H1 (cell line): ENCODE measurements at regions not wholly inside any gene's neighbourhood (a gene's known extent, or its start where the extent isn't known, plus 50 kb on each side); places are given as distances from the start of the nearest gene placed in this dataset.

ENCODE experiments used
- CTCF ChIA-PET: fragments of 300-600 bp; sonication (Branson Sonifier 250); formaldehyde crosslinking; loops from one replicate; lab custom pipeline; 2021; ENCODE audit not compliant: partially characterized antibody; lab: Charles Lee
- POLR2A ChIA-PET: fragments of 300-600 bp; sonication (Branson Sonifier 250); formaldehyde crosslinking; loops from one replicate; lab custom pipeline; 2021; ENCODE audit warnings: inconsistent platforms; ENCODE audit not compliant: partially characterized antibody; lab: Charles Lee
- DNase-seq, 2 experiments: peaks; one replicate each; pipeline versions ENCODE4 v3.0.0 to v3.0.0-alpha.2; 2010 to 2022; ENCODE audit warnings: low spot score in 2 of 2, low read depth in 1 of 2, mixed read lengths in 1 of 2
- FAIRE-seq: peaks from 2 replicates; lab custom pipeline; 2011; peaks lifted over from hg19 to GRCh38; lab: Jason Lieb, UNC
- H2AFZ ChIP-seq: 2 replicates; pipeline ENCODE4 v1.8.1; 2012; ENCODE audit warnings: low read length, inconsistent platforms
- H2AK5ac ChIP-seq: 2 replicates; pipeline ENCODE4 v1.6.1; 2013; ENCODE audit warnings: low read depth, low read length
- H2BK120ac ChIP-seq: replicated peaks from 2 replicates; pipeline ENCODE3; 2013; ENCODE audit warnings: low read depth, low read length, inconsistent platforms
- H2BK12ac ChIP-seq: 2 replicates; pipeline ENCODE4 v1.6.1; 2013; ENCODE audit warnings: low read depth, low read length
- H2BK15ac ChIP-seq: 2 replicates; pipeline ENCODE4 v1.6.1; 2013; ENCODE audit warnings: low read length
- H2BK20ac ChIP-seq: 2 replicates; pipeline ENCODE4 v1.6.1; 2013; ENCODE audit warnings: low read length
- H2BK5ac ChIP-seq: 2 replicates; pipeline ENCODE4 v1.6.1; 2013; ENCODE audit warnings: low read depth, low read length
- H3K14ac ChIP-seq: 2 replicates; pipeline ENCODE4 v1.6.1; 2013; ENCODE audit warnings: inconsistent platforms; ENCODE audit not compliant: insufficient read length
- H3K18ac ChIP-seq: 2 replicates; pipeline ENCODE4 v1.6.1; 2013; ENCODE audit warnings: low read length; ENCODE audit errors: extremely low read depth
- H3K23ac ChIP-seq: 2 replicates; pipeline ENCODE4 v1.6.1; 2013; ENCODE audit warnings: inconsistent platforms; ENCODE audit not compliant: insufficient read length
- H3K23me2 ChIP-seq: 2 replicates; pipeline ENCODE4 v1.6.1; 2013; ENCODE audit warnings: low read depth, low read length
- H3K27ac ChIP-seq: 2 replicates; pipeline ENCODE4 v1.6.1; 2011; ENCODE audit warnings: low read depth, low read length, inconsistent platforms
- H3K27me3 ChIP-seq, 4 experiments: replicated peaks in 1 of 4; 1 replicate in 1 of 4; 2 replicates in 3 of 4; pipeline versions ENCODE4 v1.6.1 to v1.8.1; 2011 to 2013; ENCODE audit warnings: low read length in 3 of 4, mild to moderate bottlenecking in 3 of 4, inconsistent platforms in 2 of 4, mixed read lengths in 2 of 4, moderate library complexity in 1 of 4; ENCODE audit not compliant: control insufficient read depth in 3 of 4, insufficient read depth in 3 of 4; ENCODE audit errors: extremely low read depth in 1 of 4
- H3K36me3 ChIP-seq, 4 experiments: 2 replicates each; pipeline versions ENCODE4 v1.6.1 to v1.8.1; 2011 to 2013; ENCODE audit warnings: mild to moderate bottlenecking in 4 of 4, low read length in 3 of 4, moderate library complexity in 2 of 4, control low read depth in 1 of 4, inconsistent platforms in 1 of 4; ENCODE audit not compliant: insufficient read depth in 4 of 4, control insufficient read depth in 2 of 4
- H3K4ac ChIP-seq: replicated peaks from 2 replicates; pipeline ENCODE3; 2013; ENCODE audit warnings: low read length, low read depth, mixed read lengths, inconsistent platforms; ENCODE audit not compliant: insufficient read length
- H3K4me1 ChIP-seq, 4 experiments: replicated peaks in 1 of 4; 1 replicate in 1 of 4; 2 replicates in 3 of 4; pipeline versions ENCODE4 v1.6.1 to v1.8.1; 2011 to 2013; ENCODE audit warnings: low read length in 3 of 4, inconsistent platforms in 2 of 4, mixed read lengths in 1 of 4; ENCODE audit not compliant: insufficient read depth in 4 of 4, control insufficient read depth in 3 of 4
- H3K4me2 ChIP-seq, 2 experiments: 2 replicates each; pipeline versions ENCODE4 v1.6.1 to v1.8.1; 2011 to 2013; ENCODE audit warnings: low read depth in 2 of 2, low read length in 2 of 2, control low read depth in 1 of 2, inconsistent platforms in 1 of 2, mild to moderate bottlenecking in 1 of 2; ENCODE audit not compliant: insufficient read depth in 1 of 2
- H3K4me3 ChIP-seq, 4 experiments: fragments of 200-600, 300-600 bp in 1 of 4; sonication (generic), shearing (Covaris generic), sonication (Bioruptor Twin) in 1 of 4; 2 replicates each; pipeline versions ENCODE4 v1.5.1 to v1.8.1; 2011 to 2016; ENCODE audit warnings: low read length in 4 of 4, low read depth in 3 of 4, control low read depth in 2 of 4, inconsistent platforms in 2 of 4, mild to moderate bottlenecking in 2 of 4, mixed read lengths in 1 of 4, moderate library complexity in 1 of 4; ENCODE audit not compliant: insufficient read depth in 2 of 4; ENCODE audit errors: extremely low read depth in 1 of 4
- H3K56ac ChIP-seq: replicated peaks from 2 replicates; pipeline ENCODE3; 2013; ENCODE audit warnings: low read depth, mild to moderate bottlenecking, mixed read lengths, low read length, inconsistent platforms; ENCODE audit not compliant: insufficient read length
- H3K79me1 ChIP-seq: 2 replicates; pipeline ENCODE4 v1.6.1; 2013; ENCODE audit warnings: low read depth, low read length, control low read depth
- H3K79me2 ChIP-seq, 2 experiments: 2 replicates each; pipeline versions ENCODE4 v1.6.1 to v1.8.1; 2012 to 2013; ENCODE audit warnings: low read length in 2 of 2, mild to moderate bottlenecking in 2 of 2, inconsistent platforms in 1 of 2; ENCODE audit not compliant: insufficient read depth in 2 of 2, control insufficient read depth in 1 of 2
- H3K9ac ChIP-seq, 4 experiments: replicated peaks in 1 of 4; 1 replicate in 1 of 4; 2 replicates in 3 of 4; pipeline versions ENCODE4 v1.6.1 to v1.8.1; 2011 to 2013; ENCODE audit warnings: low read depth in 3 of 4, low read length in 3 of 4, control low read depth in 2 of 4, mild to moderate bottlenecking in 2 of 4, moderate library complexity in 2 of 4, inconsistent platforms in 1 of 4; ENCODE audit errors: extremely low read depth in 1 of 4
- H3K9me3 ChIP-seq, 2 experiments: 2 replicates each; pipeline versions ENCODE4 v1.6.1 to v1.8.1; 2012 to 2013; ENCODE audit warnings: mild to moderate bottlenecking in 2 of 2, moderate library complexity in 2 of 2, control low read depth in 1 of 2, inconsistent platforms in 1 of 2, low read depth in 1 of 2, low read length in 1 of 2, mixed read lengths in 1 of 2; ENCODE audit not compliant: insufficient read depth in 2 of 2
- H4K20me1 ChIP-seq, 2 experiments: replicated peaks in 1 of 2; 2 replicates each; pipeline versions ENCODE3 to v1.8.1; 2011 to 2013; ENCODE audit warnings: inconsistent platforms in 2 of 2, low read length in 2 of 2, mild to moderate bottlenecking in 1 of 2; ENCODE audit not compliant: insufficient read depth in 2 of 2, control insufficient read depth in 1 of 2
- H4K5ac ChIP-seq: 2 replicates; pipeline ENCODE4 v1.6.1; 2013; ENCODE audit warnings: low read length, low read depth, mixed read lengths, inconsistent platforms; ENCODE audit not compliant: insufficient read length
- H4K8ac ChIP-seq: 2 replicates; pipeline ENCODE4 v1.8.0; 2013; ENCODE audit warnings: mild to moderate bottlenecking, moderate library complexity, low read length, inconsistent platforms; ENCODE audit not compliant: insufficient read depth; ENCODE audit errors: extremely low read depth
- H4K91ac ChIP-seq: replicated peaks from 2 replicates; pipeline ENCODE3; 2013; ENCODE audit warnings: low read length, mixed read lengths, inconsistent platforms; ENCODE audit not compliant: insufficient read length
- EP300 ChIP-seq, 2 experiments: IDR thresholded peaks; 1 replicate in 1 of 2; 2 replicates in 1 of 2; pipeline ENCODE4 v1.6.1; 2011 to 2012; ENCODE audit warnings: low read depth in 2 of 2, low read length in 2 of 2, mild to moderate bottlenecking in 2 of 2, borderline replicate concordance in 1 of 2, inconsistent platforms in 1 of 2, moderate library complexity in 1 of 2
- POLR2AphosphoS5 ChIP-seq: IDR thresholded peaks from 2 replicates; pipeline ENCODE4 v1.6.1; 2011; ENCODE audit warnings: low read depth, low read length
- RFX5 ChIP-seq: IDR thresholded peaks from 2 replicates; pipeline ENCODE4 v1.6.1; 2011; ENCODE audit warnings: low read depth, low read length, improper control_type of control experiment, borderline replicate concordance
- SIN3A ChIP-seq, 2 experiments: IDR thresholded peaks in 1 of 2; conservative IDR thresholded peaks in 1 of 2; 2 replicates each; pipeline ENCODE4 v1.6.1; 2011 to 2012; ENCODE audit warnings: low read length in 2 of 2, improper control_type of control experiment in 1 of 2, low read depth in 1 of 2, mild to moderate bottlenecking in 1 of 2
- TAF7 ChIP-seq: optimal IDR thresholded peaks from 2 replicates; pipeline ENCODE3; 2011; ENCODE audit warnings: low read depth, mild to moderate bottlenecking, inconsistent platforms, low read length, moderate library complexity, borderline replicate concordance
- WGBS, 2 experiments: shearing (Covaris generic) in 1 of 2; methylation state at CpG; one replicate each; pipeline versions ENCODE4 v1.1.6 to v1.1.7; 2013 to 2015; ENCODE audit warnings: low lambda C conversion rate in 2 of 2, mixed read lengths in 2 of 2, inconsistent platforms in 1 of 2, low coverage in 1 of 2, missing lambda C conversion rate in 1 of 2; ENCODE audit not compliant: insufficient replicate concordance in 2 of 2, insufficient coverage in 1 of 2, insufficient read length in 1 of 2; ENCODE audit errors: extremely low coverage in 1 of 2, missing lambda C conversion rate in 1 of 2; 5-methylcytosine and 5-hydroxymethylcytosine counted together

DNA sequence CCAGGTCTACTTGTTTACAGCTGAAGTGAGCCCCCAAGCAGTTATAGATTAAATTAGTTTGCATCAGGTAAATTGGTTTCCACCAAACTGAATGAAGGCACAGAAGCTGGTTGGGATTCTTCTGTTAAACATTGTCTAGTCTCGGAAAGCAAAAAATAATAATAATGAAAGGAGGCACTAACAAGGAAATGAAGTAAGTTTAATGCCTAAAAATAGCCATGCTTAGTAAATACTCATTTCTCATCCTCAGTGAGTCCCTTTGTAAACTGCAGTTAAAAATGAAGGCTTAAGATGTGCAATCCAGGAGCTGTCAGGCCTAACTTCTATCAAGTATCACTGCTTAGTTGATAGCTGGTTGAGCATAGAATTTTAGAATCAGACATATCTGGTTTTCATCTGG is 113.5 kb downstream of the BTG1 start:
- Histone ChIP-seq H2BK20ac (no peak overlapping the region), H4K20me1 (no peaks in the 10 kb centered on the region), H3K4me2 (no peak overlapping the region), H3K23ac (no peak overlapping the region), H3K9ac (no peak overlapping the region), H4K5ac (no peak overlapping the region), H3K27me3 (no peaks in the 10 kb centered on the region), H2AFZ (no peak overlapping the region), H3K9me3 (no peaks in the 10 kb centered on the region), H3K79me2 (no peaks in the 10 kb centered on the region), H2AK5ac (no peak overlapping the region), H3K4me1 (peaks cover 2 to 5% (median 4%) of the 10 kb centered on the region in 4 experiments; a peak in 4 of 7 replicates), H2BK120ac (no peak overlapping the region), H3K4me3 (no peak overlapping the region), H2BK12ac (no peak overlapping the region), H2BK5ac (no peak overlapping the region), H3K27ac (no peak overlapping the region), H3K79me1 (no peaks in the 10 kb centered on the region), H3K56ac (no peak overlapping the region), H2BK15ac (no peak overlapping the region), H4K8ac (no peak overlapping the region), H3K36me3 (no peaks in the 10 kb centered on the region), H3K4ac (no peak overlapping the region), H3K18ac (no peak overlapping the region), H3K23me2 (no peaks in the 10 kb centered on the region), H3K14ac (no peak overlapping the region), H4K91ac (no peak overlapping the region)
- CTCF ChIA-PET, result interaction anchor here (1.7 kb wide), 1 partner anchor 10 kb away, joined by 4 read pairs; no protein-coding TSS in a partner anchor
- DNase-seq, result no peak
- WGBS, 2 experiments, result 75% methylated on average over 1 of the region's 1 CpG; no CpG with 5 or more reads in 1 of the 2 experiments
- POLR2A ChIA-PET, result interaction anchor here (0.5 kb wide), 1 partner anchor 206 kb away, joined by 3 read pairs; no protein-coding TSS in a partner anchor
- no peak for FAIRE-seq
- TF ChIP-seq SIN3A (conservative IDR thresholded peaks at IDR 0.05 in 1 of 2, IDR thresholded peaks at IDR 0.05 in 1 of 2; ENCODE audit: low read depth in 1 of 2, low read length in 2 of 2) (no peak), TAF7 (no peak), EP300 (IDR thresholded peaks at IDR 0.05; ENCODE audit: borderline replicate concordance in 1 of 2, low read depth in 2 of 2, low read length in 2 of 2) (no peak), RFX5 (no peak), POLR2AphosphoS5 (no peak)
